A549 (cell line): ENCODE measurements at regions not wholly inside any gene's neighbourhood (a gene's known extent, or its start where the extent isn't known, plus 50 kb on each side); places are given as distances from the start of the nearest gene placed in this dataset.

Experiments used
- BHLHE40 ChIP-seq: IDR thresholded peaks from 2 replicates; pipeline ENCODE4 v1.6.1; 2012; ENCODE audit warnings: low read depth, low read length, inconsistent platforms
- CHD2 ChIP-seq: fragments of 150-350 bp; IDR thresholded peaks from 2 replicates; pipeline ENCODE4 v1.6.1; 2014; ENCODE audit warnings: low read length; ENCODE audit not compliant: partially characterized antibody
- EP300 ChIP-seq, 2 experiments: fragments of >200 bp; sonication (Bioruptor Twin); formaldehyde crosslinking; IDR thresholded peaks; 2 replicates in 1 of 2; 3 replicates in 1 of 2; pipeline ENCODE4 v1.6.1; 2016 to 2017
- ESRRA ChIP-seq: fragments of 150-350 bp; IDR thresholded peaks from 2 replicates; pipeline ENCODE4 v1.6.1; 2014; ENCODE audit warnings: mild to moderate bottlenecking, low read length, borderline replicate concordance
- JUN ChIP-seq, 2 experiments: fragments of >200 bp; sonication (Bioruptor Twin); formaldehyde crosslinking; IDR thresholded peaks; 2 replicates in 1 of 2; 3 replicates in 1 of 2; pipeline ENCODE4 v1.6.1; 2016 to 2017
- MAZ ChIP-seq: fragments of 150-350 bp; IDR thresholded peaks from 2 replicates; pipeline ENCODE4 v1.6.1; 2014; ENCODE audit warnings: antibody characterized with exemption, low read depth, low read length, borderline replicate concordance
- PHF8 ChIP-seq: fragments of 200-600 bp; sonication (generic); IDR thresholded peaks from 2 replicates; pipeline ENCODE4 v1.6.1; 2016; ENCODE audit warnings: low read depth, mild to moderate bottlenecking, antibody characterized with exemption, moderate library complexity, borderline replicate concordance
- POLR2A ChIP-seq: IDR thresholded peaks from 2 replicates; pipeline ENCODE4 v1.6.1; 2012; ENCODE audit warnings: mild to moderate bottlenecking, low read length
- RCOR1 ChIP-seq: fragments of 150-350 bp; IDR thresholded peaks from 2 replicates; pipeline ENCODE4 v1.6.1; 2014; ENCODE audit warnings: antibody characterized with exemption, low read length, low read depth
- SREBF2 ChIP-seq: fragments of 450-650 bp; IDR thresholded peaks from 2 replicates; pipeline ENCODE4 v1.6.1; 2014; ENCODE audit warnings: mild to moderate bottlenecking, moderate library complexity
- TF ChIP-seq, protein P1 (sequence below): fragments of >200 bp; sonication (Bioruptor Twin); formaldehyde crosslinking; IDR thresholded peaks from 3 replicates; pipeline ENCODE4 v1.5.1; 2016
- TF ChIP-seq, protein P2 (sequence below): IDR thresholded peaks from 2 replicates; pipeline ENCODE4 v1.6.1; 2012
- TF ChIP-seq, protein P3 (sequence below): IDR thresholded peaks from 2 replicates; pipeline ENCODE4 v1.6.1; 2012; ENCODE audit warnings: low read depth, borderline replicate concordance

DNA sequence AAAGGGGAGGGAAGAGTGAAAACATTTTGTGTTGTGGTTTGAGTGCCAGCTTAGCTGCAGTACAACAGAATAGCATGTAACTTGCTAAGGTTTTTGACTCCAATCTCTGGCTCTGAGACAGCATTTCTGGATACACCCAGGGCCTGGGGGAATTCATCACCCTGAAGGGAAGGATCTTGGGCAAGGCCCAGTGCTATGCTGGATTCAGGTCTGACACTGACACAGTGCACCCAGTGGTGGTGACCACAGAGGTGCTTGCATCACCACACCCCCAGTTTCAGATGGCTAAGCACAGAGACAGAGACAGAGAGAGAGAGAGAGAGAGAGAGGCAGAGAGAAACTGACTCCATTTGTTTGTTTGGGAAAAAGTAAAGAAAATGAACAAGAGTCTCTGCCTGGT lies 74.1 kb upstream of the KBTBD8 start:
- TF ChIP-seq EP300 (IDR thresholded peaks at IDR 0.05): no peak
- TF ChIP-seq, protein P1, sequence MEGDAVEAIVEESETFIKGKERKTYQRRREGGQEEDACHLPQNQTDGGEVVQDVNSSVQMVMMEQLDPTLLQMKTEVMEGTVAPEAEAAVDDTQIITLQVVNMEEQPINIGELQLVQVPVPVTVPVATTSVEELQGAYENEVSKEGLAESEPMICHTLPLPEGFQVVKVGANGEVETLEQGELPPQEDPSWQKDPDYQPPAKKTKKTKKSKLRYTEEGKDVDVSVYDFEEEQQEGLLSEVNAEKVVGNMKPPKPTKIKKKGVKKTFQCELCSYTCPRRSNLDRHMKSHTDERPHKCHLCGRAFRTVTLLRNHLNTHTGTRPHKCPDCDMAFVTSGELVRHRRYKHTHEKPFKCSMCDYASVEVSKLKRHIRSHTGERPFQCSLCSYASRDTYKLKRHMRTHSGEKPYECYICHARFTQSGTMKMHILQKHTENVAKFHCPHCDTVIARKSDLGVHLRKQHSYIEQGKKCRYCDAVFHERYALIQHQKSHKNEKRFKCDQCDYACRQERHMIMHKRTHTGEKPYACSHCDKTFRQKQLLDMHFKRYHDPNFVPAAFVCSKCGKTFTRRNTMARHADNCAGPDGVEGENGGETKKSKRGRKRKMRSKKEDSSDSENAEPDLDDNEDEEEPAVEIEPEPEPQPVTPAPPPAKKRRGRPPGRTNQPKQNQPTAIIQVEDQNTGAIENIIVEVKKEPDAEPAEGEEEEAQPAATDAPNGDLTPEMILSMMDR: no peak
- no peak for TF ChIP-seq SREBF2
- no peak for TF ChIP-seq POLR2A
- TF ChIP-seq RCOR1: no peak
- TF ChIP-seq CHD2: no peak
- no peak for TF ChIP-seq ESRRA
- TF ChIP-seq BHLHE40: no peak
- TF ChIP-seq, protein P2, sequence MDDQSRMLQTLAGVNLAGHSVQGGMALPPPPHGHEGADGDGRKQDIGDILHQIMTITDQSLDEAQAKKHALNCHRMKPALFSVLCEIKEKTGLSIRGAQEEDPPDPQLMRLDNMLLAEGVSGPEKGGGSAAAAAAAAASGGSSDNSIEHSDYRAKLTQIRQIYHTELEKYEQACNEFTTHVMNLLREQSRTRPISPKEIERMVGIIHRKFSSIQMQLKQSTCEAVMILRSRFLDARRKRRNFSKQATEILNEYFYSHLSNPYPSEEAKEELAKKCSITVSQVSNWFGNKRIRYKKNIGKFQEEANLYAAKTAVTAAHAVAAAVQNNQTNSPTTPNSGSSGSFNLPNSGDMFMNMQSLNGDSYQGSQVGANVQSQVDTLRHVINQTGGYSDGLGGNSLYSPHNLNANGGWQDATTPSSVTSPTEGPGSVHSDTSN: no peak
- TF ChIP-seq JUN (IDR thresholded peaks at IDR 0.05): no peak
- TF ChIP-seq MAZ: no peak
- no peak for TF ChIP-seq PHF8
- TF ChIP-seq, protein P3, sequence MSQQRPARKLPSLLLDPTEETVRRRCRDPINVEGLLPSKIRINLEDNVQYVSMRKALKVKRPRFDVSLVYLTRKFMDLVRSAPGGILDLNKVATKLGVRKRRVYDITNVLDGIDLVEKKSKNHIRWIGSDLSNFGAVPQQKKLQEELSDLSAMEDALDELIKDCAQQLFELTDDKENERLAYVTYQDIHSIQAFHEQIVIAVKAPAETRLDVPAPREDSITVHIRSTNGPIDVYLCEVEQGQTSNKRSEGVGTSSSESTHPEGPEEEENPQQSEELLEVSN: no peak
